ENCODE measurements at regions not wholly inside any gene's neighbourhood (a gene's known extent, or its start where the extent isn't known, plus 50 kb on each side); places are given as distances from the start of the nearest gene placed in this dataset.
A peak's percentile ranks its signal among the peaks of the same experiment; 100 is the strongest.

DNA sequence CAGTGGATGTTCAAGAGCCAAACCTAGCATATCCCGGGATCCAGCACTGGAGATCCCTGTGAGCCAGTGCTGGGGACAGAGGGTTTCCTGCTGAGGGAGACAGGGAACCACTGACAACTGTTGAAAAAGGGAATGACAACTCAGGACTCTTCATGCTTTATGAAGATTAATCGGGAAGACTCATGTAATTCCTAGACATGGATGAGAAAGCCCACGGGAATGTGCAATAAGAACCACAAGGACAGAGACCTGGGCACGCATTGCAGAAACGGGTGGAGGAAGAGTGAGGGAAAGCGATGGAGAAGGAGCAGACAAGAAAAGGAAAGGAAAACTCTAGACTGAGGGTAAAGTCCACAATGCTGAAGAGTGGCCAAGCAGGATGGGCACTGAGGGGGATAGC lies 296.0 kb downstream of the PCNX1 start:
- DNase-seq: no peak

DNA sequence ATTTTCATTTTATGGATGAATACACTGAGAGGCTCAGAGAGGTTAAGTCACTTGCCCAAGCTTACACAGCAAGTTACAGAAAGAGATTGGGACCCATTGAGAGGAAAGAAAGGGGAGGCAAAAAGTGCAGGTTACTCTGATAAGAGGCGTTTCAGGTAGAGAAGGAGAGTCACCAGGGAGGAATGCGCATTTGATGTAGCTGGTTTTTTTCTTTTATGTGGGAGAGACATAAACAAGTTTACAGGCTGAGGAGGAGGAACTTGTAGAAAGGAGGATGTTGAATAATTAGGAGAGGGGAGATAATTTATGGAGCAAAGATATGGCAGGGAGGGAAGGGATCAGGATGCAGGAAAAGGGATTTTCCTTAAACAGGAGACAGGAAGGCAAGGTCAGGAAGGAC lies 297.0 kb downstream of the PCNX1 start:
- DNase-seq: no peak

DNA sequence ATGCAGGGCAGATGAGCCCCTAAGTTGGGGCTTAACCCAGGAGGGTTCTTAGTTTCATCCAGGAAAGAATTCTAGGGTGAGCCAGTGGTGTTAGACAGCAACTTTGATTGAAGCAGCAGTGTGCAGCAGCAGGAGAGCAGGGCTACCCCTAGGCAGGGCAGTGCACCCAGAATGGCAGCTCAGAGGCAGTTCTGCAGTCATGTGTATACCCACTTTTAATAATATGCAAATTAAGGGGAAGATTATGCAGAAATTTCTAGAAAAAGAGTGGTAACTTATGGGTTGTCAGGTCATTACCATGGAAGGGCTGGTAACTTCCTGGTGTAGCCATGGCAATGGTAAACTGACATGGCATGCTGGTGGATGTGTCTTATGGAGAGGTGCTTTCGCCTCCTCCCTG lies 297.5 kb downstream of the PCNX1 start:
- no peak for DNase-seq

DNA sequence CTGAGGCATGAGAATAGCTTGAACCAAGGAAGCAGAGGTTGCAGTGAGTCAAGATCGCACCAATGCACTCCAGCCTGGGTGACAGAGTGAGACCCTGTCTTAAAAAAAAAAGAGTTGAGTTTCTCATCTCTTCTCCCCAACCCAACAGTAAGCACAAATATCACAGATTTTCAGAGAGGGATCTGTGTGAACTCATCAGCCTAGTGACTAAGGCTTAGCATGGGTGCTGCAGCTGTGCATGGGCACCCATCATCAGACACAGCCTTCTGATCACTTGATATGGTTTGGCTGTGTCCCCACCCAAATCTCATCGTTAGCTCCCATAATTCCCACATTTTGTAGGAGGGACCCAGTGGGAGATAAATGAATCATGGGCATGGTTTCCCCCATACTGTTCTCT lies 298.9 kb downstream of the PCNX1 start:
- DNase-seq: no peak

DNA sequence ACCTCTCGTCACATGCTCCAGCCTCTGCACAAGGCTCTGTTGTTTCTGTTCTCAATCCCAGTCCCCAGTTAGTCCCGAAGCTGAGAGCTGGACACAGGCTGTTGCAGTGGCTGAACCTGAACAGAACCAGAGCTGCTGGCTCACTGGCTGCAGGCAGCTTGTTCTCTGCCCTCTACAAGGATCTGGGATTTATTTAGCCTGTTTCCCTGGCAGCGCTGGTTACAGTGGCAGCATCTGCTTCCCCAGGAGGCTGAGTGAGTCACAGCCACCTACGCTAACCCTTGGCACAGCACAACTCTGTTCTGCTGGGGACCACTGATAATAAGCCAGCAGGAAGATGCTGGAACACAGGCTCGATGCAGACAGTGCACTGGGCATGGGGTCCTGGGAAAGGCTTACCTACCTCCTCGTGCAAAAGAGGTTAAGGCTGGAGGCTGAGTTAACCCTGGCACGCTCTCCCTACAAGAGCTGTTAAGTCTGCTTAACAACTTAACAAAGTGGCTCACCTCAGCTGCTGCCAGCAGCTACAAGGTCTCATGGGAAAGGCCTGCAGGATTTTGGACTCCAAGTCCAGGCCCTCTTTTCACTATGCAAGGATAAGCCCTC lies 299.6 kb downstream of the PCNX1 start:
- peak; percentile 19 to 48 for DNase-seq

DNA sequence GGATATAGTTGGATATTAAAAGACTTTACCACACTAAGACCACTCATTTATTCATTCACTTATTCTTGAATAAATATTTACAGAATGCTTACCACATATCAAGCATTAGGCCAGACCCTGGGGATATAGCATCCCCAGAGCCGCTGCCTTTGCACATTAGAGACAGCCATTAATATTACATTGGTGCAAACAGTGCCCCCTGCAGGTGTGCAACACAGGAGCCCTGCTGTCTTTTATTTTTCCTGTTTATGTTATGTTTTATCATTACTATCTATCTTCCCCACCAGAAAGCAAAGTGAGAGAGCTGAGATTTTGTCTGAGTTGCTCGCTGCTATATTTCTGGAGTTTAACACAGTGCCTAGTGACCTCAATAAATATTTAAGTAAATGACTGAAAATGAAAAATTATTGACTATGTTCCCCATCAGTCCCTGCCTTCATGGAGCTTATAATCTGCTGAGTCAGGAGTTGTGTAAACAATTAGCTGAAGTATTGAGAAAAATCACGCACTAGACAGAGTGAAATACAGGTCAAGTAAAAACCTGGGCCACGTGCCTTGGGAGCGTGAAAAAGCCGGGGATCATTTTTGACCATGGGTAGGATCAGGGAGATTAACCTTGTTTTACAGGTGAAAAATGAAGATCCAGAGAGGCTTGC lies 301.6 kb downstream of the PCNX1 start:
- no peak for DNase-seq

DNA sequence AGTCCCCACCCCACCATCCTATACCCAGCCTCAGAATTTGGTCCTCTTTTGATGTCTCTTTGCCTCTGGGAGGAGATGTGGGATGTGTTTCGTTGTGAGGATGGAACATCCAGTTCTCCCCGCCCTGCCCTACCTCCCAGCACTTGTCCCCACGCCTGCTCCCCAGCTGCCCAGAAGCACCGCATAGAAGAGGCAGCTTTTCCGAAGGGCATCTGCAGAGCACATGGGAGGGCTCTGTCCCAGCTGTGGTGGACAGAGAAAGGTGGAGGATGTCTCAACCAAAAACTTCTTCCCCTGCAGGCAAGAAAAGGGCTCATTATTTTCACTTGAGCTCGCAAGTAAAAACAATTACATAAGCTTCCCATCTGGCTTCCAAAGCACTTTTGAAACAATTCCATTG lies 302.6 kb downstream of the PCNX1 start:
- no peak for DNase-seq

DNA sequence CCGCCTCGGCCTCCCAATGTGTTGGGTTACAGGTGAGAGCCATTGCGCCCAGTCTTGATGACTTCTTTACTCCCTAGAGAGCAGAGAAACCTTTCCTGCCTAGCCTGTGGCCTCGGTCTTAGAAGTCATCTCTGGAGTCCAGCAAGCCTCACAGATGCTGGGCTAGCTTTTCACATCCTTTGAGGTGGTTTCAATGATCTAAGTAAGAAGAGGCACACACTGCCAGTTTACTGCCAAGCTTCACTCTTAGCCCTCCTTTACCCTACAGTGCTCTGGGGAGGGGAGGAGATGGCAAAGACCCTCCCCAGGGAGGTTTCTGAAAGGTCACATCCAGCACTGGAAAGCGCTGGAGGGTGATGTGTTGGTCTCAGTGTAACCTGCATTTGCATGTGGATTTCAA lies 304.8 kb downstream of the PCNX1 start:
- DNase-seq: no peak

DNA sequence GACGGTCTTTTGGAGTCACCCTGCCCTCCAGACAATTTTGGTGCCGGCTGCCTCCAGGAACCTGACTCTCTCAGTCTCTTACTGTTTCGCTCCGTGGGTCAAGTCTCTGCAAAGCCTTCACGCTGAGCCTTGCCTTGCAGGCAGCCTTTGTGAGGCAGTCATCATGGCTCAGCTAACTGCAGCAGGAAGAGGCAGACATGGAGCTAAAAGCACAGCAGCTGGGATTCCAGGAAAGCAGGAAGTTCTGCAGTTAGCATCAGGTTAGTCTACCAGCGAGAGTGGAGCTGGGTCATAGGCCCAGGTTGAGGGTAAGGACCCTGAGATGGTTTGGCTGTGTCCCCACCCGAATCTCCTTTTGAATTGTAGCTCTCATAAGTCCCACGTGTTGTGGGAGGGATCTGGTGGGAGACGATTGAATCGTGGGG lies 305.4 kb downstream of the PCNX1 start:
- no peak for DNase-seq

DNA sequence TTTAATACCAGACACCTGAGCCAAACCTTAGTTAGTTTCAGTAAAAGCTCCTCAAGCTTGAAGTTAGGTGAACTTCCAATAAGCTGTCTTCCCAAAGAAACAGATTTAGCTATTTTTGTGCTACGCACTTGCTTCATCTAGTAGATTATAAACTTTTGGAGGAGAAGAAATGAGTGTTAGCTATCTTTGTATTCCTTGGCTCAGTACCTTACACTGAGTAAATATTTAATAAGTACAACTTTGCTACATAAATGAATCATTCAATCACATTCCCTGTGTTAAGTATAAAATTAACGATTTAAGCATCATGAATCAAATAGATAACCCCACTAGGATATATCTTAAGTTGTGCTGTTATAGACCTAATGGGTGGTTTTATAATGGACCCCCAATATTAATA lies 307.0 kb downstream of the PCNX1 start:
- DNase-seq: no peak

DNA sequence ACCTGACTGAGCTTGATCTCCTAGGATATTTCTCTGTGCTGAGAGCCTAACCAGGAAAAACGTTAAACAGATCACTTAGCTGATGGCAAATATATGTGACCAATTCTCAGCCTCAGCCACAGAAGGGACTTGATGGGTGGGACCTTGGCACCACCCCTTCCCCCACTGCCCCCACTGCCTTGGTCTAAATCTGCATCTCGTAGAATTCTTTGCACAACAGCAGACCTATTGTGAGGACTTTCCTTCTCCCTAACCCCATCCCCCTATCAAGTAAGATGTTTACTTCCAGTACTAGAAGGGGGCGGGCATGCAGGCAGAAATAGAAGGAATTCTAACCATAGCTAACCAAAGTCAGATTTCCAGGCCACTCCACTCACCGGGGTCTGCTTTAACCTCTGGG lies 313.2 kb downstream of the PCNX1 start:
- DNase-seq: no peak

DNA sequence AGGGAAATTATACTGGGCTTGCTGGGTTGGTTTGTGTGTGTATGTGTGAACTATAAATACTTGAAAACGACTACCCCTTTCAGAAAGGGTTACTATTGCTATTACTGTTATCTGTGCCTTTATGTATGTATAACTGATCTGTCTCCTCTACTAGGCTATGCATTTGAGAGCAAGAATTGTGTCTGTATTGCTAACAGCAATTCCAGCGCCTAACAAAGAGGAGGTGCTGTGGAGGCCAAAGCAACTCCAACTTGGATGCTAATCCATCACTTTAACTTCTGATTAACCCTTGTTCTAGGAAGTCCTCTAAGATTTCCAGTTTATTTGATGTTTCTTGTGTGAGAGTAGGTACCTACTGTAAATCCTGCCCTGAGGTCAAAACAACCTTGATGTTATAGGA lies 313.9 kb downstream of the PCNX1 start:
- DNase-seq: no peak

DNA sequence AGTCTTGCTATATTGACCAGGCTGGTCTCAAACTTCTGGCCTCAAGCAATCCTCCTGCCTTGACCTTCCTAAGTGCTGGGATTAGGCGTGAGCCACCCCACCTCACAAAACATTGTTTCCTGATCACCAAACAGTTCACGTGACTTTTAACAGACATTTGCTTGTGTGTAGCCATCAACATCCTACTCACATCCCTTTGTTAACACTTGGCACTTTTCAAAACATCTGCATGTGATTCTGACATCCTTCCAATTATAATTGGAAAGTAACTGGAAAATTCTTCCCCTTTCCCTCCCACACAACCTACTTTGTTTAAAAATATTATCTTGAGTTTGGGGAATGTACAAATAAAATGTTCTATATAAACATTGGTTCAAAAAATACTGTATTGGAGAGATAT lies 317.9 kb downstream of the PCNX1 start:
- DNase-seq: peak; percentile 10 to 72

DNA sequence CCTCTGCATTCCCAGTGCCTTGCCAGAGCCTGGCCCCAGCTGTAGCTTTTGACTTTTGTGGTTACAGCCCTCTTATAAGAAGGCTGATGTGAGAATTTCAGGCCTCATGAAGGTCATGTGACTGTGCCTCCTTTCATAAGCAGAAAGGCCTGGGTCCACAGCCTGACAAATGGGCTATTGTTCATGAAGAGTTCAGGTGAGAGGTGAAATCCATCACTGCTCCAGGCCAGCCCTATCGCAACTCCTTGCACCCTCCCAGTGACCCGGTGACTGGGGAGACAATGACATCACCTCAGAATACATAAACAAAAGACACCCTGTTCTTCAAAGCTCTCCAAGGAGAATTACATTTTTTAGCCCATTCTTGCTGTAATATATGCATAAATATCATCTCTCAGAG lies 321.5 kb downstream of the PCNX1 start:
- no peak for DNase-seq

DNA sequence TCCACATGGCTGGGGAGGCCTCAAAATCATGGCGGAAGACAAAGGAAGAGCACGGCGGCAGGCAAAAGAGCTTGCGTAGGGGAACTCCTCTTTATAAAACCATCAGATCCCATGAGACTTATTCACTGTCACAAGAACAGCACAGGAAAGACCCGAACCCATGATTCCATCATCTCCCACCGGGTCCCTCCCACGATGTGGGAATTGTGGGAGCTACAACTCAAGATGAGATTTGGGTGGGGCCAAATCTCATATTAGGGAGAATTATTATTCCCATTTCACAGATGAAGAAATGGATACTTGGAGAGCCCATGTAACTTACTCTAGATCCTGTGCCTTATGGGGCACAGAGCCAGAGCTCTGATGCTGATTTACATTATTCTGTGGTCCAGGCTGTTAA lies 322.6 kb downstream of the PCNX1 start:
- DNase-seq: no peak

DNA sequence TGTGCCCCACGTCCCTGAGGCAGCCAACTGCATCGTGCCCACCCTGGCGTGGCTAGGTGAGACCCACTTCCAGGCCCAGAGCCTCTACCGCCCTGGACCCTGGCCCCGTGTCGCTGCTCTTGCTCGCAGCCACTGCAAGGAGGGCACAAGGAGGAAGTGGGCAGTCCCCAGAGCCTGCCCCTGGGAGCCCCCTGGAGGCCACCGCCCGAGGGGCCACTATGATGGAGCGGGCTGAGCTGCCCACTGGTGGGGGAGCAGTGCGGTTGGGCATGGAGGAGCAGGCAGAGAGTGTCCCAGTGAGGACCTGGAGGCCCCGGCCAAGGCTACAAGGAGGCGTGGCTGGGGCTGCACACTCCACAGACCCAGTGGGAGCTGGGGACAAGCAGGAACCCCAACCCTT lies 323.6 kb downstream of the PCNX1 start:
- no peak for DNase-seq

DNA sequence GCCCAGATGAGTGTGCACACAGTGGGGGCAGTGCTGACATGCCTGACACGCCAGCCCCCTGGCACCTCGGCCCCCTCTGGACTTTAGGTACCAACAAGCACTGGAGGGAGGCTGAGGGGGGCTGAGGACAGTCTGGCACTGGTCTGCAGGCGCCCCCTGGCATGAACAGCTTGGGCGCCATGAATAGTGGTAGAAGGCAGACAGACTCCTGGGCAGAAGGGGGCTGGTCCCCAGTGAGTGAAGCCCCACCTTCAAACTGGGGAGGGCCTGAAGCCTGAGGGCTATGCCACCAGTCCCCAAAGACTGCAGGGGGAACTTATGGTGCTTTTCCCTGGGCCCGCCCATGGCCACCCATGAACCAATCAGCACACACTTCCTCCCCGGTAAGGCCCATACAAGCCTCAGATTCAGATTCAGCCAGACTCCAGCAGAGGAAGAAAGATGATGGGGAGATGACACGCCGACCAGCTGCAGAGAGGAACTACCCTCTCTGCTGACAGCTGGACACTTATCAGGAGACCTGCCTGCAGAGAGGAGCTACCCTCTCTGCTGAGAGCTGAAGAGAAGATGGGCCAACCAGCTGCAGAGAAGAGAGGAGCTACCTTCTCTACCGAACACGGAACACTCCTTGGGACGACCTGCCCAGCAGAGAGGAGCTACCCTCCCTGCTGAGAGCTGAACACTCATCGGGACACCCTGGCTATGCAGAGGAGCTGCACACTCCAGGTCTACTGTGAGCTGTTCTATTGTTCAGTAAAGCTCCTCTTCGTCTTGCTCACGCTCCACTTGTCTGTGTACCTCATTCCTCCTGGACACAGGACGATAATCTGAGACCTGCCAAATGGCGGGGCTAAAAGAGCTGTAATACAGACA lies 324.5 kb downstream of the PCNX1 start:
- peak; percentile 44 to 59 for DNase-seq

DNA sequence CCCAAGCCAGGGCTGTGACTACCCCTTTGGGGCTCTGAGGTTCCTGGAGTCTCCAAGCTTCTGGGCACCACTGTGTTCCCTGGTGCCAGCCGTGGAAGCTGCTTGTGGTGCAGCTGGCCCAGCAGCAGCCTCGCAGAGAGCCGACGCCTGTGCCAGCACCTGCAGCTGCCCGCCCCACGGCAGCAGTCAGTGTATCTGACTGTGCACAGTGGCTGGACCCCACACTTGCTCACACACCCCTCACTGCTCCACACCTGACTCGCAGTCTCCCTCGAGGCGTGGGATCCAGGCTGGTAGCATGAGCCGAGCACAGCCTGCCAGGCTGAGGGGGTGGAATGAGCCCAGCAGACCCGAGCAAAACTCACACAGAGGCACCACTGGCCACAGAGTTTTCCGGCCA lies 325.2 kb downstream of the PCNX1 start:
- no peak for DNase-seq

DNA sequence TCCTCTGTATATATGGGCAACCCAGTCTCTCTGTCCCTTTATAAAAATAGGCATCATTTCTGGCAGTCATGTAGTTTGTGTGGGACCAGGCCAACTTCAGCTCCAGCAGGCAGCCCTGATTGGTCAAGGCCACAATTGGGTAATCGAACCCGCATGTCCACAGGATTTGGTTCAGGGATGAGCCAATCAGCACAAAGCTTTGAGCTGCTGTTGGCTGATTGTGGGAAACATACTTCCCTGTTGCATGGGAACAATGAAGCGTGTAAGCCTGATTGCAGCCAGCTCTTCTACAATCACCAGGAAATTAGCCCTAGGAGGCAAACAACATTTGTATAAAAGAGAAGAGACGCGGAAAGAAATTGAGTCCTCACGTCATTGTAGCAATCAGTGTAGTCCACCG lies 328.6 kb downstream of the PCNX1 start:
- DNase-seq: peak; percentile 42 to 71

DNA sequence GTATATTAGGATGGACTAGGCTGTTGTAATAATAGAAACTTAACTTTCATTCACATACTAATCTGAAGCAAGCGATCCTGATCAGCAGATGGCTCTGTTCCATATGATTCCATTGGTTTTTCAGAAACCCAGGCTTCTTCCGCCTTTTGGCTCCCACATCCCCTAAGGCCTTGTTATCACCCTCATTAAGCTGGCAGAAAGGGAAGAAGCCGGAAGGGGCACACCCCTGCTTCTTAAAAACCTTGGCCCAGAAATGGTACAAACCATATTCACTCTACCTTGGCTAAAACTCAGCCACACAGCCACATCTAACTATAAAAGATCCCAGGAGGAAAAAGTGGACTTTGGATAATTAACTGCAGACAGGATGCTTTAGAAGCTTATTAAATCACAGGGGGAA lies 329.2 kb downstream of the PCNX1 start:
- DNase-seq: no peak

DNA sequence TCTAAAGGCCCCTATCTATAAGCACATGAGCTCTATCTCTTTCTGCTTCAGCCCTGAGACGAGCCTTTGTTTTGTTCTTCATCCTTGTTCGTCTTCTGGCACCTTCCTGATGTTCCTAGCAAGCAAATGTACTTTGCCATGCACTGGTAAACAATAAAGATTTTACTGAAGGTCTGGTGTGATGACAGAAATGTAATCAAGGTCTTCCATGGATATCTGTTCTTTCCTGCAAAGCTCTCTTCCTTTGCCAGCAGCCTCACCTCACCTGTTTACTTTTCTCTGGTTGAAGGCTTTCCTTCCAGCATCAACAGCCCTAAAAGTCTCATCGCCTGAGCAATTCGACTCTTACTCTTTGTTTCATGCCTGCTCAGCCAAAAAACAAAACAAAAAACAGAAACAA lies 330.3 kb downstream of the PCNX1 start:
- DNase-seq: no peak

DNA sequence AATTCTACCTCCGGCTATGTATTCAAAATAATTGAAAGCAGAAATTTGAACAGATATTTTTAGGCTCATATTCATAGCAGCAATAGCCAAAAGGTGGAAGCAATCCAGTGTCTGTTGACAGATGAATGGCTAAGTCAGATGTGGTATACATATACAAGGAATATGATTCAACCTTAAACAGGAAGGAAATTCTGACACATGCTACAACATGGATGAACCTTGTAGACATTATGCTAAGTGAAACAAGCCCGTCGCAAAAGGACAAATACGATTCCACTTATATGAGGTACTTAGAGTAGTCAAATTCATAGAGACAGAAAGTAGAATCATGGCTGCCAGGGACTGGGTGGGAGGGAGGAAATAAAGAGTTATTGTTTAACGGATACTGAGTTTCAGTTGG lies 331.6 kb downstream of the PCNX1 start:
- no peak for DNase-seq

DNA sequence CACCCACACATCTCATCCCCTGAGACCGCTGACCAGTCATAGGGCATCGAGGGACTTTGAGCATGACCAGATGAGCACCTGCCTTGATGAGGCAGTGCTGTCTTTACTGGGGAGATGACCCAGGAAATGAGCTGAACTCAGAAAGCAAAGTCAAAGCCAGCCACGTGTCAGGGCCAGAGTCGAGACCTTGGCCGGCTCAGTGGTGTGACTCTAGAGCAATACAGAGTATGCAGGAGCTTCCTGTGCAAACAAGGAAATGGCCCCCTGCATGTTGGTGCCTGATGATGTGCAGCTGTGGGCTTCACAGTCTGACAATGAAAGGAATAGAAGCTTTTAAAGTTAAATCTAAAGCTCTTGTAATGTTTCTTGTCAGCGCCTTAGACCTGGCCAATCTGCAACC lies 332.9 kb downstream of the PCNX1 start:
- DNase-seq: no peak

DNA sequence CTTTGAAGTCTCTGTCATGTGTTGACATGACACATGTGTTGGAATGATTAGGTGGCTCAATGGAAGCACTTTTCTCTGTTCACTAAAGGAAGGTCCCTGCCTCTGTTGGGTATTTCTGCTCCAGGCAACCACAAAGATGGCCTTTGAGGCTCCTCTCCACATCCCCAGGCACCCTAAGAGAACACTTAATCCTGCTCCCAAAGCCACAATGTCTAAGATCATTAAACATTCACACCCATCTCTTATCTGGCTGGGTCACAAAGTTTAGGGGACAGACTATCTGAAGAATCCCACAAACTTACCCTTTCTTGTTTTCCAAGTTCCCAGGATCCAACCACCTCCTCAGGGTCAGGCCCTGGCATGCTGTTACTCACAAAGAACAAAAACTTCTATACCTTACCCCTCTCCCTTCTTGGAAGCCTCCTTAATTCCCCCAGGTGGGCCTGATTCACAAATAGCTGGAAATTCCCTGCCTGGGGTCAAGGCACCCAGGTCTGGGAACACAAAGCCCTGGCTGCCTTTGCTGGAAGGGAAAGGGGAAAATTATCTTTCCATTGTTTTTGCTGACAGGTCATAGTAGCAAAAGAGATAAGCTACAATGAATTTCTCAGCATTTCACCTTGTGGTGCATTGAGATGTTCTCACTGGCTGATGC lies 333.7 kb downstream of the PCNX1 start:
- no peak for DNase-seq

All from inflammatory macrophage treated with lipopolysaccharide for 1 hour (primary cell).